ENCODE measurements at regions not wholly inside any gene's neighbourhood (a gene's known extent, or its start where the extent isn't known, plus 50 kb on each side); places are given as distances from the start of the nearest gene placed in this dataset.

DNA sequence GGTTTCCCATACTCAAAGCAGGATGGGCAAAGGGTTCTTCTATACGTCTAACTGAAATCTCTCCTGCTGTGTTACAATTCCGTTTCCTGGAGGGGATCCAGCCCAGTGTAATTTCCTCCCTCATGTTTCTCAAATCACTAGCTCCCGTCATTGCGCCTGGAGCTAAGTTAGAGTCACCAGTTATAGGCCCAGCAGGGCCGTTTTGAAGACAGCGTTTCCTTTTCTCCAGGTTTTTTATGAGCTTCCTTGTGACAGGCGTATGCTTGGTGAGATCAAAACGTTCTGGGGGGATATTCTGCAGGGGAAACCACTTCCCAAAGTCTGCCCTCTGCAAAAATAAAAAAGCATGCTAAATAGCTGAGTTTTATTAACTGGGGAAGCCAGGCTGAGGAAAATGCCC lies 53.0 kb upstream of the WWC1 start (continued):
- TF ChIP-seq E2F8 (IDR thresholded peaks at IDR 0.05; ENCODE audit: low read depth, partially characterized antibody) (no peak), STAT3 (IDR thresholded peaks at IDR 0.05; ENCODE audit: low read depth, low read length) (no peak), JUNB (IDR thresholded peaks at IDR 0.05) (no peak), POLR2AphosphoS5 (IDR thresholded peaks at IDR 0.05; ENCODE audit: low read length) (no peak)

- Histone ChIP-seq H4K20me1 (ENCODE audit: control insufficient read depth, insufficient read depth) (no peaks in the 10 kb centered on the region), H3K79me2 (ENCODE audit: control insufficient read depth, insufficient read depth, low read length) (no peaks in the 10 kb centered on the region), H3K4me1 (ENCODE audit: control insufficient read depth, insufficient read depth, low read length) (peaks cover 10% of the 10 kb centered on the region), H3K9me3 (replicated peaks; ENCODE audit: control insufficient read depth, insufficient read depth, low read length) (peaks cover 4% of the 10 kb centered on the region; the same call in 1 of the 3 replicates), H3K9ac (ENCODE audit: control insufficient read depth, insufficient read depth, low read length) (no peak overlapping the region), H3K27ac (ENCODE audit: control insufficient read depth, insufficient read depth) (no peak overlapping the region), H3K27me3 (replicated peaks in 1 of 2; ENCODE audit: control insufficient read depth in 2 of 2, insufficient read depth in 2 of 2, low read length in 1 of 2) (no peaks in the 10 kb centered on the region), H3K36me3 (ENCODE audit: control insufficient read depth in 2 of 2, insufficient read depth in 2 of 2, low read length in 1 of 2) (no peaks in the 10 kb centered on the region), H3K4me3 (no peak overlapping the region), H3K4me2 (ENCODE audit: control insufficient read depth, insufficient read depth) (no peak overlapping the region), H2AFZ (ENCODE audit: control insufficient read depth, low read depth, low read length) (no peak overlapping the region)
- no TSS peak for BruUV-seq (replicated peaks)
- in situ Hi-C loops (cut with MboI) (no loop called here), intact Hi-C loops (cut with micrococcal nuclease; ENCODE audit: unreplicated experiment) (no loop called here)
- no peak for FAIRE-seq
- ChIA-PET SMC1A (ENCODE audit: uncharacterized antibody, unreplicated experiment) (no interaction called here), CTCF (no interaction called here), RAD21 (ENCODE audit: unreplicated experiment) (no interaction called here), POLR2A (no interaction called here)
- no peak for DNase-seq (ENCODE audit: low read depth, low spot score)
- no peak for ATAC-seq
- TF ChIP-seq ESRRA (IDR thresholded peaks at IDR 0.05; ENCODE audit: low read length) (no peak), ZZZ3 (IDR thresholded peaks at IDR 0.05; ENCODE audit: control insufficient read depth, insufficient read length, low read depth) (no peak), SP1 (IDR thresholded peaks at IDR 0.05; ENCODE audit: low read depth, low read length) (no peak), DPF2 (IDR thresholded peaks at IDR 0.05) (no peak), SUPT20H (IDR thresholded peaks at IDR 0.05; ENCODE audit: borderline replicate concordance, control insufficient read depth, low read depth, low read length) (no peak), MEF2B (IDR thresholded peaks at IDR 0.05; ENCODE audit: partially characterized antibody, poor library complexity, severe bottlenecking) (no peak), JUND (IDR thresholded peaks at IDR 0.05; ENCODE audit: low read depth, low read length) (no peak), USF2 (IDR thresholded peaks at IDR 0.05; ENCODE audit: borderline replicate concordance, low read depth, low read length) (no peak), NFIC (IDR thresholded peaks at IDR 0.05; ENCODE audit: low read depth, low read length) (no peak), ATF2 (IDR thresholded peaks at IDR 0.05; ENCODE audit: low read length) (no peak), HDAC6 (IDR thresholded peaks at IDR 0.05; ENCODE audit: unreplicated experiment) (no peak)
- TF ChIP-seq, protein P1, sequence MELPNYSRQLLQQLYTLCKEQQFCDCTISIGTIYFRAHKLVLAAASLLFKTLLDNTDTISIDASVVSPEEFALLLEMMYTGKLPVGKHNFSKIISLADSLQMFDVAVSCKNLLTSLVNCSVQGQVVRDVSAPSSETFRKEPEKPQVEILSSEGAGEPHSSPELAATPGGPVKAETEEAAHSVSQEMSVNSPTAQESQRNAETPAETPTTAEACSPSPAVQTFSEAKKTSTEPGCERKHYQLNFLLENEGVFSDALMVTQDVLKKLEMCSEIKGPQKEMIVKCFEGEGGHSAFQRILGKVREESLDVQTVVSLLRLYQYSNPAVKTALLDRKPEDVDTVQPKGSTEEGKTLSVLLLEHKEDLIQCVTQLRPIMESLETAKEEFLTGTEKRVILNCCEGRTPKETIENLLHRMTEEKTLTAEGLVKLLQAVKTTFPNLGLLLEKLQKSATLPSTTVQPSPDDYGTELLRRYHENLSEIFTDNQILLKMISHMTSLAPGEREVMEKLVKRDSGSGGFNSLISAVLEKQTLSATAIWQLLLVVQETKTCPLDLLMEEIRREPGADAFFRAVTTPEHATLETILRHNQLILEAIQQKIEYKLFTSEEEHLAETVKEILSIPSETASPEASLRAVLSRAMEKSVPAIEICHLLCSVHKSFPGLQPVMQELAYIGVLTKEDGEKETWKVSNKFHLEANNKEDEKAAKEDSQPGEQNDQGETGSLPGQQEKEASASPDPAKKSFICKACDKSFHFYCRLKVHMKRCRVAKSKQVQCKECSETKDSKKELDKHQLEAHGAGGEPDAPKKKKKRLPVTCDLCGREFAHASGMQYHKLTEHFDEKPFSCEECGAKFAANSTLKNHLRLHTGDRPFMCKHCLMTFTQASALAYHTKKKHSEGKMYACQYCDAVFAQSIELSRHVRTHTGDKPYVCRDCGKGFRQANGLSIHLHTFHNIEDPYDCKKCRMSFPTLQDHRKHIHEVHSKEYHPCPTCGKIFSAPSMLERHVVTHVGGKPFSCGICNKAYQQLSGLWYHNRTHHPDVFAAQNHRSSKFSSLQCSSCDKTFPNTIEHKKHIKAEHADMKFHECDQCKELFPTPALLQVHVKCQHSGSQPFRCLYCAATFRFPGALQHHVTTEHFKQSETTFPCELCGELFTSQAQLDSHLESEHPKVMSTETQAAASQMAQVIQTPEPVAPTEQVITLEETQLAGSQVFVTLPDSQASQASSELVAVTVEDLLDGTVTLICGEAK (IDR thresholded peaks at IDR 0.05; ENCODE audit: borderline replicate concordance): no peak
These were observed 52.1 kb upstream of the WWC1 start for GRCh38 chr5:168239325-168239724.

All from GM12878 (cell line).